ENCODE measurements at regions not wholly inside any gene's neighbourhood (a gene's known extent, or its start where the extent isn't known, plus 50 kb on each side); places are given as distances from the start of the nearest gene placed in this dataset.
"Not testable (repeated sequence)": the region's sequence is repeated elsewhere in the genome, so short reads cannot be mapped to it uniquely, and the experiment has no call there.

DNA sequence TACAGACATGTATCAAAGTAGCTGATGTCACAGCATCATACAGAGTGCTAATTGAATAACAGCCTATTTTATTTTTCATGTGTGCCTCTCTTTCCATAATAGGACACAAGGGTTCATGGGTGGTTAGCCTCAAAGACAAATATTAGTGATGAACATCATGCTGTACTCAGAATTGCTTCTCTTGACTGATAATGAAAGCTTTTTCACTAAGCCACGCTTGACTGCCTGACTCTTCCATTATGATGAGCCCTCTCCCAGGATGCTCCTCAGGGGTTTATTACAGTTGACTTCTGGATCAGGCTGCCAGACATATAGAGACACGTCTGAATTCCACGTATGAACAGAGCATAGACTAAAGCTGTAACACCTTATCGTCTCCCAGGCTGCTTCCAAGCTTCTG, 2757.5 kb downstream of the PCDH7 start:
- ATAC-seq (ENCODE audit: low FRiP score in 2 of 2): no peak
- TF ChIP-seq POLR2A (IDR thresholded peaks at IDR 0.05): no peak
- no peak for TF ChIP-seq EP300 (IDR thresholded peaks at IDR 0.05)
- TF ChIP-seq POLR2AphosphoS5 (IDR thresholded peaks at IDR 0.05): no peak
- TF ChIP-seq CTCF (IDR thresholded peaks at IDR 0.05): no peak
- Histone ChIP-seq H3K36me3 (no peaks in the 10 kb centered on the region), H3K27me3 (no peaks in the 10 kb centered on the region), H3K9me3 (no peaks in the 10 kb centered on the region), H3K4me1 (no peaks in the 10 kb centered on the region), H3K27ac (no peak overlapping the region), H3K4me3 (no peak overlapping the region)
- no peak for DNase-seq
- 81 to 83% methylated on average over 4 of the region's 4 CpGs for WGBS, 2 donors

DNA sequence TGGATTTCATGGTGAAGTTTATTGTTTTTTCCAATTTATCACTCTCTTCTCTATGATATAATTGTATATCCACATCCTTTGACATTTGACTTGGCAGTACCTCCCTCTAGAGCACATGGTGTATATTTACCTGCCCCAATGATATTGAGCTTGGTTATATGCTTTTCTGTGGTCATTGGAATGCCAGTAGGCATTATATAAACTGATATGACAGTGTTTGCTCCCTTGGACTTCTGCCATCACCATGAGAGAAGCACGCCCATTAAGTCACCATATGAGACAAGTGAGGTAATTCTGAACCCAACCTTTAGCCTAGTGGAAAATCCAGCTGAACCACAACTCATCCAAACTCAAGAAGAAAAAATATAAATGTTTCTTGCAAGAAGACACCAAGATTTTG, 2761.5 kb downstream of the ARAP2 start:
- Histone ChIP-seq H3K4me3 (no peak overlapping the region), H3K9me3 (no peaks in the 10 kb centered on the region), H3K4me1 (no peaks in the 10 kb centered on the region), H3K27me3 (no peaks in the 10 kb centered on the region), H3K27ac (no peak overlapping the region), H3K36me3 (no peaks in the 10 kb centered on the region)
- TF ChIP-seq CTCF (IDR thresholded peaks at IDR 0.05) (no peak), POLR2AphosphoS5 (IDR thresholded peaks at IDR 0.05) (no peak), EP300 (IDR thresholded peaks at IDR 0.05) (no peak), POLR2A (IDR thresholded peaks at IDR 0.05) (no peak)
- ATAC-seq (ENCODE audit: low FRiP score in 2 of 2) (no peak), DNase-seq (no peak)
- WGBS, 2 donors: 69 to 77% methylated on average over 1 of the region's 1 CpG

GRCh38 chr4:33485111-33485510, 2759.2 kb downstream of the ARAP2 start:
- TF ChIP-seq EP300 (IDR thresholded peaks at IDR 0.05) (no peak), POLR2A (IDR thresholded peaks at IDR 0.05) (no peak)
- no peak overlapping the region for H3K4me3 ChIP-seq
- ATAC-seq (ENCODE audit: low FRiP score in 2 of 2): no peak

GRCh38 chr4:33493231-33493630, 2751.1 kb downstream of the ARAP2 start:
- ATAC-seq (ENCODE audit: low FRiP score in 2 of 2): no peak
- WGBS, 2 donors: 80 to 81% methylated on average over 2 of the region's 2 CpGs
- no peaks in the 10 kb centered on the region for H3K27me3 ChIP-seq
- H3K36me3 ChIP-seq: no peaks in the 10 kb centered on the region
- H3K4me3 ChIP-seq: no peak overlapping the region
- no peak overlapping the region for H3K27ac ChIP-seq
- H3K4me1 ChIP-seq: no peaks in the 10 kb centered on the region
- no peak for DNase-seq
- no peaks in the 10 kb centered on the region for H3K9me3 ChIP-seq
- no peak for TF ChIP-seq POLR2AphosphoS5 (IDR thresholded peaks at IDR 0.05)
- TF ChIP-seq CTCF (IDR thresholded peaks at IDR 0.05): no peak
- TF ChIP-seq POLR2A (IDR thresholded peaks at IDR 0.05): no peak
- TF ChIP-seq EP300 (IDR thresholded peaks at IDR 0.05): no peak

More at GRCh38 chr4:33485111-33485510, 2759.2 kb downstream of the ARAP2 start:
- 60 to 68% methylated on average over 3 of the region's 3 CpGs for WGBS, 2 donors
- H3K36me3 ChIP-seq: no peaks in the 10 kb centered on the region
- H3K27ac ChIP-seq: no peak overlapping the region
- no peaks in the 10 kb centered on the region for H3K9me3 ChIP-seq
- DNase-seq: no peak
- no peaks in the 10 kb centered on the region for H3K4me1 ChIP-seq
- no peaks in the 10 kb centered on the region for H3K27me3 ChIP-seq

DNA sequence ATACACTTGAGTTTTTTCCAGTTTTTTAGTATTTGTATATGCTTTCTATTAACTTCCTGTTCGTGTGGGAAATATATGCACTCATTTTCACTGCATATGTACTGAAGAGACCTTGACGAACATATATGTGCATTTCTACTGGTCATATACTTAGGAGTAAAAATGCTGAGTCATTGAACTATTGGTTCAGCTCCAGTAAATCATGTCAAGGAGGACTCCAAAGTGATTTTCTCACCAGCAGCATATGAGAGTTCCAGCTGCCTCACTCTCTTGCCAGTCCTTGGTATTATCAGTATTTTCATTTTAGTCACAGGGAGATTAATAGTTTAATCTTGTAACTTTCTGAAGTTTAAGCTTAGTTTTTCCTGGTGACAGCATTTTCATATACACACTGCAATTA, 2750.2 kb downstream of the ARAP2 start:
- no peak overlapping the region for H3K4me3 ChIP-seq
- H3K27me3 ChIP-seq: no peaks in the 10 kb centered on the region
- ATAC-seq (ENCODE audit: low FRiP score in 2 of 2) (no peak), DNase-seq (no peak)
- no peaks in the 10 kb centered on the region for H3K4me1 ChIP-seq
- H3K27ac ChIP-seq: no peak overlapping the region
- TF ChIP-seq EP300 (IDR thresholded peaks at IDR 0.05) (no peak), CTCF (IDR thresholded peaks at IDR 0.05) (no peak)
- WGBS, 2 donors: 53 to 61% methylated on average over 2 of the region's 2 CpGs
- H3K36me3 ChIP-seq: no peaks in the 10 kb centered on the region
- H3K9me3 ChIP-seq: no peaks in the 10 kb centered on the region

- not testable (repeated sequence) for H3K9me3 ChIP-seq; H3K36me3 ChIP-seq; DNase-seq; H3K4me3 ChIP-seq; H3K27ac ChIP-seq; H3K4me1 ChIP-seq; H3K27me3 ChIP-seq; ATAC-seq (ENCODE audit: low FRiP score in 2 of 2)
- 92 to 94% methylated on average over 6 of the region's 6 CpGs for WGBS, 2 donors
These were observed 2742.7 kb downstream of the ARAP2 start for GRCh38 chr4:33501587-33501986.
